Neuronal stem cell (in vitro differentiated cells): ENCODE measurements at regions not wholly inside any gene's neighbourhood (a gene's known extent, or its start where the extent isn't known, plus 50 kb on each side); places are given as distances from the start of the nearest gene placed in this dataset.

Source experiments
- DNase-seq: peaks from one replicate; pipeline ENCODE4 v3.0.0-alpha.2; 2013; ENCODE audit warnings: low spot score
- H2AFZ ChIP-seq: one replicate; pipeline ENCODE4 v1.6.1; 2013; ENCODE audit warnings: mild to moderate bottlenecking, low read length, inconsistent platforms
- H2AK5ac ChIP-seq: 2 replicates; pipeline ENCODE4 v1.6.1; 2013; ENCODE audit warnings: low read depth, mild to moderate bottlenecking, inconsistent platforms, low read length, moderate library complexity, mixed read lengths
- H2BK120ac ChIP-seq: 2 replicates; pipeline ENCODE4 v1.6.1; 2013; ENCODE audit warnings: low read depth, mild to moderate bottlenecking, inconsistent platforms, low read length, moderate library complexity, mixed read lengths
- H2BK12ac ChIP-seq: one replicate; pipeline ENCODE4 v1.6.1; 2013; ENCODE audit warnings: low read length, inconsistent platforms
- H2BK15ac ChIP-seq: 2 replicates; pipeline ENCODE4 v1.6.1; 2013; ENCODE audit warnings: mild to moderate bottlenecking, low read length, inconsistent platforms, mixed read lengths
- H2BK5ac ChIP-seq: one replicate; pipeline ENCODE4 v1.6.1; 2013; ENCODE audit warnings: inconsistent platforms, mild to moderate bottlenecking, low read length, moderate library complexity
- H3K14ac ChIP-seq: one replicate; pipeline ENCODE4 v1.6.1; 2013; ENCODE audit warnings: low read length, inconsistent platforms
- H3K18ac ChIP-seq: 2 replicates; pipeline ENCODE4 v1.6.1; 2013; ENCODE audit warnings: low read length, inconsistent platforms
- H3K23ac ChIP-seq: 2 replicates; pipeline ENCODE4 v1.6.1; 2013; ENCODE audit warnings: low read depth, mild to moderate bottlenecking, mixed read lengths, low read length, inconsistent platforms; ENCODE audit not compliant: poor library complexity
- H3K27ac ChIP-seq: replicated peaks from 3 replicates; pipeline ENCODE4 v1.5.1; 2013; ENCODE audit warnings: low read length, inconsistent platforms
- H3K27me3 ChIP-seq, 3 experiments: 2 replicates each; pipeline ENCODE4 v1.6.1; 2013; ENCODE audit warnings: low read length in 3 of 3, mild to moderate bottlenecking in 2 of 3, inconsistent platforms in 1 of 3, low read depth in 1 of 3, mixed read lengths in 1 of 3, moderate library complexity in 1 of 3; ENCODE audit not compliant: control insufficient read depth in 3 of 3, insufficient read depth in 3 of 3
- H3K36me3 ChIP-seq, 2 donors: replicated peaks in 1 of 2; 2 replicates each; pipeline ENCODE4 v1.6.1; 2013; ENCODE audit warnings: low read length in 2 of 2; ENCODE audit not compliant: control insufficient read depth in 2 of 2, insufficient read depth in 2 of 2
- H3K4ac ChIP-seq: 2 replicates; pipeline ENCODE4 v1.6.1; 2013; ENCODE audit warnings: inconsistent platforms, mild to moderate bottlenecking, low read length, moderate library complexity
- H3K4me1 ChIP-seq, 2 donors: 1 replicate in 1 of 2; 2 replicates in 1 of 2; pipeline ENCODE4 v1.6.1; 2013; ENCODE audit warnings: low read length in 2 of 2, low read depth in 1 of 2; ENCODE audit not compliant: control insufficient read depth in 2 of 2, insufficient read depth in 1 of 2
- H3K4me2 ChIP-seq: one replicate; pipeline ENCODE4 v1.6.1; 2013; ENCODE audit warnings: mild to moderate bottlenecking, low read length, inconsistent platforms; ENCODE audit not compliant: insufficient read depth, poor library complexity, severe bottlenecking
- H3K4me3 ChIP-seq, 2 donors: 2 replicates each; pipeline ENCODE4 v1.5.1; 2013; ENCODE audit warnings: low read length in 2 of 2, mild to moderate bottlenecking in 2 of 2, inconsistent platforms in 1 of 2, moderate library complexity in 1 of 2
- H3K79me1 ChIP-seq: one replicate; pipeline ENCODE4 v1.6.1; 2013; ENCODE audit warnings: low read depth, mild to moderate bottlenecking, inconsistent platforms, low read length, moderate library complexity
- H3K9ac ChIP-seq: one replicate; pipeline ENCODE4 v1.6.1; 2013; ENCODE audit warnings: mild to moderate bottlenecking, low read depth, low read length, inconsistent platforms; ENCODE audit not compliant: poor library complexity
- H3K9me3 ChIP-seq, 2 donors: replicated peaks in 1 of 2; 2 replicates each; pipeline versions ENCODE3 to v1.6.1; 2013; ENCODE audit warnings: low read length in 2 of 2, mild to moderate bottlenecking in 2 of 2, inconsistent platforms in 1 of 2, low read depth in 1 of 2, mixed read lengths in 1 of 2, moderate library complexity in 1 of 2; ENCODE audit not compliant: control insufficient read depth in 2 of 2, insufficient read depth in 1 of 2
- H4K8ac ChIP-seq: one replicate; pipeline ENCODE4 v1.6.1; 2013; ENCODE audit warnings: low read depth, mild to moderate bottlenecking, inconsistent platforms, low read length, moderate library complexity
- H4K91ac ChIP-seq: one replicate; pipeline ENCODE4 v1.6.1; 2013; ENCODE audit warnings: low read length, low read depth, mild to moderate bottlenecking, inconsistent platforms; ENCODE audit not compliant: poor library complexity
- WGBS, 2 donors: extraction: QIAGEN DNeasy Blood & Tissue Kit; methylation state at CpG; one replicate each; pipeline ENCODE4 v1.1.7; 2013; ENCODE audit warnings: missing lambda C conversion rate in 2 of 2, mixed read lengths in 1 of 2; ENCODE audit not compliant: insufficient read length in 2 of 2, insufficient replicate concordance in 1 of 2; ENCODE audit errors: extremely low coverage in 2 of 2; 5-methylcytosine and 5-hydroxymethylcytosine counted together

DNA sequence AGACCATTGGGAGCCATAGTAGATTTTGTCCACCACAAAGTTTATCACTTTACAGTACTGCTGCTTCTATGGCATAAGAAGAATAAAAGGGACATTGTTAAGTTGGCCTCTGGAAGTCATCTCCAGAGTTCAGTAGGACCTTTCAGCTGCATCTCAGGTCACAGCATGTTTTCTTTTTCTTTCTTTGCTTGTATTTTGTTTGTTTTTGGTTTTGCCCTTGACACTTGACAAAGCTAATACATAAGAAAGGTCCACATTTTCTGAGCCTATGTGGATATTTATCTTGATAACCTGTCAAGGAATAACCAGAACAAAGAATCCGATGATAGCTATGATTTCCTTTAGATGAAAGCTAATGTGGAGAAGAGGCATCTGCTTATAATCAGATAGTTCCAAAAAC, 101.6 kb upstream of the XIRP2 start:
- WGBS, 2 donors: no CpG with 5 or more reads among the region's 1 CpG
- H4K8ac ChIP-seq: no peak overlapping the region

DNA sequence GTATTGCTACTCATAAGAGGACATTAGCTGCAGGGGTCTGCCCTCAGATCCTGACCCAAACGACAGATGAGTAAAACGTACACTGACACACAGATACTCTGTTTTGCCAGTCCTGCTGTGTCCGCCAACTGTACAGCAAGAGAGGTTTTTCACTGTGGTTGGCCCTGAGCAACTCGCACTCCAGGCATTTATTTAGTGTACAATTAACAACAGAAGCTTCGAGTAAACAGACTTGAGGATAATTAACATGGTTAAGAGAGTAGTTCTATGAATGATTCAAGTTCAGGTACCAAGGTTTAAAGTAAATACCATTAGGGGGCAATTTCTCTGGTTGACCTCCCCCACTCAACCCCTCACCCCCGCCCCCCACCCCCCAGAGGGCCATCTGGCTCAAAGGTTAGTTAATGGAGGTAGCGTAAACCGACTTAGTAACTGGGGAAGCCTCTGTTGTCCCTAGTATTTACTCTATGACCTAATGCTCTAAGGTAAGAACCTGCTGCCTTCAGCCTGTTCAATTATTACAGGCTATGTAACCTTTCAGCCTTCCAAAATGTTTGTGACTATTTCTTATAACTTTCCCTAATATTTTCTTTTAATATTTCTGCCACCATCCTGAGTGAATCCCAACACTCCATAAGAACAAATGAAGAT, 103.9 kb upstream of the XIRP2 start:
- Histone ChIP-seq H3K9me3 (no peaks in the 10 kb centered on the region), H2BK12ac (no peak overlapping the region), H2BK15ac (no peak overlapping the region), H3K36me3 (no peaks in the 10 kb centered on the region), H3K4me1 (peaks cover 0 to 3% of the 10 kb centered on the region in 2 donors), H3K4ac (no peak overlapping the region), H3K23ac (no peak overlapping the region), H4K91ac (no peak overlapping the region), H2BK5ac (no peak overlapping the region), H3K27ac (no peak overlapping the region), H3K4me2 (no peak overlapping the region), H2BK120ac (no peak overlapping the region), H3K18ac (no peak overlapping the region), H2AFZ (no peak overlapping the region), H4K8ac (no peak overlapping the region), H3K27me3 (no peaks in the 10 kb centered on the region), H3K4me3 (no peak overlapping the region), H3K14ac (no peak overlapping the region), H2AK5ac (no peak overlapping the region), H3K9ac (no peak overlapping the region), H3K79me1 (no peaks in the 10 kb centered on the region)
- DNase-seq: no peak
- WGBS, 2 donors: no CpG with 5 or more reads among the region's 8 CpGs

More for the DNA sequence above, 101.6 kb upstream of the XIRP2 start:
- no peaks in the 10 kb centered on the region for H3K79me1 ChIP-seq
- no peak overlapping the region for H2AFZ ChIP-seq
- no peak overlapping the region for H3K18ac ChIP-seq
- DNase-seq: no peak
- no peak overlapping the region for H3K4me3 ChIP-seq
- no peak overlapping the region for H2BK120ac ChIP-seq
- no peak overlapping the region for H3K4ac ChIP-seq
- H3K4me2 ChIP-seq: no peak overlapping the region
- H3K9me3 ChIP-seq: no peaks in the 10 kb centered on the region
- H2BK12ac ChIP-seq: no peak overlapping the region
- H3K9ac ChIP-seq: no peak overlapping the region
- no peaks in the 10 kb centered on the region for H3K36me3 ChIP-seq
- H2BK15ac ChIP-seq: no peak overlapping the region
- no peak overlapping the region for H4K91ac ChIP-seq
- H3K23ac ChIP-seq: no peak overlapping the region
- H3K27me3 ChIP-seq: no peaks in the 10 kb centered on the region
- no peak overlapping the region for H2BK5ac ChIP-seq
- H2AK5ac ChIP-seq: no peak overlapping the region
- no peak overlapping the region for H3K14ac ChIP-seq
- no peak overlapping the region for H3K27ac ChIP-seq
- no peaks in the 10 kb centered on the region for H3K4me1 ChIP-seq

DNA sequence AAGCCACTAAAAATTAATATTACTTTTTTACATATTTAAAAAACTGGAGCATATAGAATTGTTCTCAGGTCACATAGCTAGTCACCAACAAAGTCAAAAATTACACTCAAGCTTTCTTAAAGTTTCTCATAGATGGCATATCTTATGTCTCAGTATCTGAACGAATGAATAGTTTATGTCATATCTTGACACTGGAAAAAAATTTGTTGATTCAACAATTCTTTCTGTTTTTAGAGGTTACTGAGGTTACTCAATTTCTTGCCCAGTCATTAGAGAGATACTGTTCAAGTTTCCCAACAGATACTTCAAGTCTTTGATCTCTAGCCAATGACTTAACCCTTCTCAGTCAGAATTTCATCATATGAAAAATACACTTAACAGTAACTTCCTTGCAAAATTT, 113.1 kb upstream of the XIRP2 start:
- Histone ChIP-seq H3K4me3 (no peak overlapping the region), H2BK5ac (no peak overlapping the region), H3K27me3 (no peaks in the 10 kb centered on the region), H3K36me3 (no peaks in the 10 kb centered on the region), H4K91ac (no peak overlapping the region), H2BK12ac (no peak overlapping the region), H3K9ac (no peak overlapping the region), H3K27ac (no peak overlapping the region), H3K4me1 (peaks cover 0 to 4% of the 10 kb centered on the region in 2 donors), H3K23ac (no peak overlapping the region), H2BK120ac (no peak overlapping the region), H3K18ac (no peak overlapping the region), H3K4me2 (no peak overlapping the region), H3K4ac (no peak overlapping the region), H2AFZ (no peak overlapping the region), H3K79me1 (no peaks in the 10 kb centered on the region), H3K9me3 (no peaks in the 10 kb centered on the region), H3K14ac (no peak overlapping the region), H2BK15ac (no peak overlapping the region), H2AK5ac (no peak overlapping the region), H4K8ac (no peak overlapping the region)
- DNase-seq: no peak
- WGBS, 2 donors: no CpG with 5 or more reads among the region's 1 CpG

DNA sequence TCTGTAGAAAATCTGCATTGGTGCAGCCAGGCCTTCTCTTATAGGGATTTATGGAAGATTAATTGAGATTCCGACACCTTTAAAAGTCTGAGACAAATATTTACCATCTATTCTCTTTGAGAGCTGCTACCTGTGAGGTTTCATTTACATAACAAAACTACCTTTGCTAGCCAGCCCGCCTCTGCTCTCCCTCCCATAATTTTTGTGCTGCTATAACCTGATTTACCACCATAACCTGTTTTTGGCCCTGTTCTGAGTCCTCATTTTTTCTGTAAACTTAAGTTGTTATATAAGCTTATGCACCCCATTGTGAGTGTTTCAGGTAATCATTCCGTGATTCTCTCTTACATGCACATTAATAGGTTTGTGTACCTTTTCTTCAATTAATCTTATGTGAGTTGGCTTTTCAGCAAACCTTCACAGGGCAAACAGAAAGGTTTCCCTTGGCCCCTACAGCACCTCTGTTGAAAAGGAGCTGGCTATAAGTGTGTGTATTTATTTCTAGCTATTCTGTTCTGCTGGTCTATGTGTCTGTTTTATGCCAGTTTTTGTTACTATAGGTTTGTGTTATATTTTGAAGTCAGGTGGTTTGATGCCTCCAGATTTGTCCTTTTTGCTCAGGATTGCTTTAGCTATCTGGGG, 114.9 kb upstream of the XIRP2 start:
- H3K27ac ChIP-seq: no peak overlapping the region
- H3K27me3 ChIP-seq: no peaks in the 10 kb centered on the region
- WGBS, 2 donors: no CpG with 5 or more reads among the region's 3 CpGs

More for the DNA sequence above, 114.9 kb upstream of the XIRP2 start:
- Histone ChIP-seq H2BK12ac (no peak overlapping the region), H3K79me1 (no peaks in the 10 kb centered on the region), H2AK5ac (no peak overlapping the region), H3K4me3 (no peak overlapping the region), H3K18ac (no peak overlapping the region), H2BK120ac (no peak overlapping the region), H3K14ac (no peak overlapping the region), H3K23ac (no peak overlapping the region), H3K4me1 (no peaks in the 10 kb centered on the region), H3K4me2 (no peak overlapping the region), H4K91ac (no peak overlapping the region), H3K36me3 (no peaks in the 10 kb centered on the region), H3K9me3 (no peaks in the 10 kb centered on the region), H2BK5ac (no peak overlapping the region), H4K8ac (no peak overlapping the region), H2BK15ac (no peak overlapping the region), H3K4ac (no peak overlapping the region), H3K9ac (no peak overlapping the region), H2AFZ (no peak overlapping the region)
- DNase-seq: no peak
